Esophagus squamous epithelium (tissue), 5 donors: ENCODE measurements at regions not wholly inside any gene's neighbourhood (a gene's known extent, or its start where the extent isn't known, plus 50 kb on each side); places are given as distances from the start of the nearest gene placed in this dataset.
"Not testable (repeated sequence)": the region's sequence is repeated elsewhere in the genome, so short reads cannot be mapped to it uniquely, and the experiment has no call there.

Source experiments
- DNase-seq: peaks from one replicate; lab custom pipeline; 2025; lab: John Stamatoyannopoulos, UW
- H3K27ac ChIP-seq, 4 donors: fragments of 200-600 bp; sonication (generic); one replicate each; pipeline ENCODE4 v1.5.1; 2016 to 2019; ENCODE audit warnings: mild to moderate bottlenecking in 1 of 4
- H3K27me3 ChIP-seq, 4 donors: fragments of 200-600 bp; sonication (generic); 1 replicate in 3 of 4; 2 replicates in 1 of 4; pipeline versions ENCODE4 v1.5.1 to v1.6.0; 2017 to 2021; ENCODE audit warnings: antibody characterized with exemption in 1 of 4
- H3K36me3 ChIP-seq, 3 donors: fragments of 200-600 bp; sonication (generic); one replicate each; pipeline ENCODE4 v1.5.1; 2016 to 2019
- H3K4me1 ChIP-seq, 3 donors: fragments of 200-600 bp; sonication (generic); one replicate each; pipeline ENCODE4 v1.5.1; 2017 to 2019
- H3K4me3 ChIP-seq, 4 donors: fragments of 200-600 bp; sonication (generic); 1 replicate in 3 of 4; 2 replicates in 1 of 4; pipeline ENCODE4 v1.5.1; 2016 to 2019; ENCODE audit warnings: mild to moderate bottlenecking in 2 of 4, moderate library complexity in 1 of 4
- H3K9me3 ChIP-seq, 3 donors: fragments of 200-600 bp; sonication (generic); one replicate each; pipeline ENCODE4 v1.5.1; 2016 to 2019
- POLR2A ChIP-seq, 4 donors: fragments of 450-650 bp; IDR thresholded peaks; one replicate each; pipeline ENCODE4 v1.6.1; 2017; ENCODE audit warnings: antibody characterized with exemption in 4 of 4, mild to moderate bottlenecking in 4 of 4, moderate library complexity in 3 of 4
- WGBS, 2 donors: methylation state at CpG; one replicate each; pipeline ENCODE4 v1.1.5; 2018; 5-methylcytosine and 5-hydroxymethylcytosine counted together
- intact Hi-C: fragments of 100-400 bp; cut with DNase I; formaldehyde crosslinking; loops from one replicate; pipeline ENCODE4 v1.15.0; 2022
- TF ChIP-seq, protein P1 (sequence below), 6 experiments: fragments of 450-650 bp in 4 of 6; fragments of 200-600 bp in 2 of 6; sonication (generic) in 2 of 6; IDR thresholded peaks; one replicate each; pipeline ENCODE4 v1.5.1; 2016 to 2019; ENCODE audit warnings: antibody characterized with exemption in 6 of 6, mild to moderate bottlenecking in 4 of 6, moderate library complexity in 4 of 6
- donor health status: DM: yes; HTN: yes; CAD: no.

- H3K9me3 ChIP-seq = no peaks in the 10 kb centered on the region
- H3K27ac ChIP-seq = no peak overlapping the region
- no peaks in the 10 kb centered on the region for H3K36me3 ChIP-seq
- intact Hi-C loops = no loop called here
- H3K27me3 ChIP-seq = no peaks in the 10 kb centered on the region
- H3K4me1 ChIP-seq = no peaks in the 10 kb centered on the region
- H3K4me3 ChIP-seq = no peak overlapping the region
- DNase-seq = no peak
- 79 to 89% methylated on average over 2 of the region's 2 CpGs for whole genome bisulfite sequencing, 2 donors
- TF ChIP-seq, protein P1, sequence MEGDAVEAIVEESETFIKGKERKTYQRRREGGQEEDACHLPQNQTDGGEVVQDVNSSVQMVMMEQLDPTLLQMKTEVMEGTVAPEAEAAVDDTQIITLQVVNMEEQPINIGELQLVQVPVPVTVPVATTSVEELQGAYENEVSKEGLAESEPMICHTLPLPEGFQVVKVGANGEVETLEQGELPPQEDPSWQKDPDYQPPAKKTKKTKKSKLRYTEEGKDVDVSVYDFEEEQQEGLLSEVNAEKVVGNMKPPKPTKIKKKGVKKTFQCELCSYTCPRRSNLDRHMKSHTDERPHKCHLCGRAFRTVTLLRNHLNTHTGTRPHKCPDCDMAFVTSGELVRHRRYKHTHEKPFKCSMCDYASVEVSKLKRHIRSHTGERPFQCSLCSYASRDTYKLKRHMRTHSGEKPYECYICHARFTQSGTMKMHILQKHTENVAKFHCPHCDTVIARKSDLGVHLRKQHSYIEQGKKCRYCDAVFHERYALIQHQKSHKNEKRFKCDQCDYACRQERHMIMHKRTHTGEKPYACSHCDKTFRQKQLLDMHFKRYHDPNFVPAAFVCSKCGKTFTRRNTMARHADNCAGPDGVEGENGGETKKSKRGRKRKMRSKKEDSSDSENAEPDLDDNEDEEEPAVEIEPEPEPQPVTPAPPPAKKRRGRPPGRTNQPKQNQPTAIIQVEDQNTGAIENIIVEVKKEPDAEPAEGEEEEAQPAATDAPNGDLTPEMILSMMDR (IDR thresholded peaks at IDR 0.05) = no peak
- no peak for TF ChIP-seq POLR2A (IDR thresholded peaks at IDR 0.05)
Measured at GRCh38 chr5:163731256-163731655, 225.8 kb downstream of the MAT2B start.

DNA sequence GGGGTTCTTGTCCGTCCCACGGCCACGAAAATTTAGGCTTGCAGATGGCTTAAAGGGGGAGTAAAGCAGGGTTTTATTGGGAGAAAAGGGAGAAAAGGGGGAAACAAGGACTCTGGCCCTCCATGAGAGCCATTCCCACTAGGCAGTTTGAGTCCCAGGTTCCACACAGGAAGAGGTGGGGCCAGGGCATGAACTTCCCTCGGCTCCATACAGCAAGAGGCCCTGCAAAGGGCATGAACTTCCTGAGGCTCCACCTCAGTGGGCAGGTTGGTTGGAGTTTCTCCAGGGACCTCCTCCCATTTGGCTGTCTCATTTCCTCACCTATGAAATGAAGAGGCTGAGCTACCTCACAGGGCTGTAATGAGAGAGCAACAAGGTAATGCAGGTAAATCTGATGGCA lies 229.7 kb downstream of the MAT2B start:
- intact Hi-C loops = no loop called here
- no peaks in the 10 kb centered on the region for H3K9me3 ChIP-seq
- no peaks in the 10 kb centered on the region for H3K4me1 ChIP-seq
- TF ChIP-seq, protein P1 (IDR thresholded peaks at IDR 0.05) = no peak
- TF ChIP-seq POLR2A (IDR thresholded peaks at IDR 0.05) = no peak
- H3K36me3 ChIP-seq = no peaks in the 10 kb centered on the region
- H3K4me3 ChIP-seq = no peak overlapping the region
- H3K27me3 ChIP-seq = no peaks in the 10 kb centered on the region
- no peak overlapping the region for H3K27ac ChIP-seq
- no peak for DNase-seq
- 60 to 84% methylated on average over 1 to 3 of the region's 4 CpGs for WGBS, 2 donors

DNA sequence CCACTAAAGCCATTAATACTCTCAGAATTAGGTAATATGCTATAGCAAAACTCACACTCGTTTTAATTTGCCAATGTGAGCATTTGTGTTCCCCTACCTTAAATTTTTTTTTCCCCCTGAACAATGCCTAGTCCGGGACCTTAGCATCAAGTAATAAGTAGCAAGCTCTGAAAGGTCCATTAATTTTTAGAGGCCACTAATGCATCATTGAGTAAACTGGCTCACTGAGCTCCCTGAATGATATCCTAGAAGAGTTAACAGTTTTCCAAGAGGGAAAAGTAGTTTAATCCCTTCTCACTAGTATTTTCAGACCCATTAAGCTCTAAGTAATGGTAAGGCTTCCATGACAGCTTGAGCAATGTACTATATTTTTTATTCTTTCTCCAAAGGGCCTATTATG lies 242.2 kb downstream of the MAT2B start:
- 54 to 55% methylated on average over 2 of the region's 2 CpGs for WGBS, 2 donors
- no peaks in the 10 kb centered on the region for H3K36me3 ChIP-seq

GRCh38 chr5:163748934-163749333 lies 243.5 kb downstream of the MAT2B start:
- TF ChIP-seq, protein P1 (IDR thresholded peaks at IDR 0.05) = no peak
- TF ChIP-seq POLR2A (IDR thresholded peaks at IDR 0.05) = no peak
- no peaks in the 10 kb centered on the region for H3K36me3 ChIP-seq
- no peaks in the 10 kb centered on the region for H3K27me3 ChIP-seq
- 62 to 82% methylated on average over 3 of the region's 3 CpGs for WGBS, 2 donors
- intact Hi-C loops = no loop called here
- no peak for DNase-seq
- H3K27ac ChIP-seq = no peak overlapping the region
- no peaks in the 10 kb centered on the region for H3K4me1 ChIP-seq
- H3K4me3 ChIP-seq = no peak overlapping the region
- H3K9me3 ChIP-seq = no peaks in the 10 kb centered on the region

More for the DNA sequence above, 242.2 kb downstream of the MAT2B start:
- H3K4me1 ChIP-seq = no peaks in the 10 kb centered on the region
- intact Hi-C loops = no loop called here
- H3K27ac ChIP-seq = no peak overlapping the region
- no peak for DNase-seq
- H3K9me3 ChIP-seq = no peaks in the 10 kb centered on the region
- no peak for TF ChIP-seq POLR2A (IDR thresholded peaks at IDR 0.05)
- TF ChIP-seq, protein P1 (IDR thresholded peaks at IDR 0.05) = no peak
- H3K27me3 ChIP-seq = no peaks in the 10 kb centered on the region
- no peak overlapping the region for H3K4me3 ChIP-seq

DNA sequence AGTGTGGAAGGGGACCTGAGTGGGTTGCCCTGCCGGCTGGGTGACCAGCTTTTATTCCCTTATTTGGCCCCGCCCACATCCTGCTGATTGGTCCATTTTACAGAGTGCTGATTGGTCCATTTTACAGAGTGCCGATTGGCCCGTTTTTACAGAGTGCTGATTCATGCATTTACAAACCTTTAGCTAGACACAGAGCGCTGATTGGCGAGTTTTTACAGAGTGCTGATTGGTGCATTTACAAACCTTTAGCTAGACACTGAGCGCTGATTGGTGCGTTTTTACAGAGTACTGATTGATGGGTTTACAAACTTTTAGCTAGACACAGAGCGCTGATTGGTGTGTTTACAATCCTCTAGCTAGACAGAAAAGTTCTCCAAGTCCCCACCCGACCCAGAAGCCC lies 245.0 kb downstream of the MAT2B start:
- H3K9me3 ChIP-seq, H3K4me3 ChIP-seq, H3K36me3 ChIP-seq, H3K4me1 ChIP-seq, H3K27me3 ChIP-seq, DNase-seq, H3K27ac ChIP-seq, intact Hi-C loops: not testable (repeated sequence)
- 77 to 82% methylated on average over 9 to 10 of the region's 10 CpGs for WGBS, 2 donors

- 94 to 95% methylated on average over 1 of the region's 1 CpG for WGBS, 2 donors
- intact Hi-C loops = no loop called here
- no peak for DNase-seq
- Histone ChIP-seq H3K36me3 (no peaks in the 10 kb centered on the region), H3K4me1 (no peaks in the 10 kb centered on the region), H3K9me3 (no peaks in the 10 kb centered on the region), H3K27me3 (no peaks in the 10 kb centered on the region), H3K4me3 (no peak overlapping the region), H3K27ac (no peak overlapping the region)
- TF ChIP-seq POLR2A (IDR thresholded peaks at IDR 0.05) = no peak
- TF ChIP-seq, protein P1 (IDR thresholded peaks at IDR 0.05) = no peak
Measured at GRCh38 chr5:163755505-163755904, 250.1 kb downstream of the MAT2B start.
